ENCODE measurements at regions not wholly inside any gene's neighbourhood (a gene's known extent, or its start where the extent isn't known, plus 50 kb on each side); places are given as distances from the start of the nearest gene placed in this dataset.

- 86% methylated on average over 1 of the region's 1 CpG for WGBS
Observed at GRCh38 chr7:130946114-130946513, 212.1 kb upstream of the KLF14 start.

GRCh38 chr7:130947792-130948580, 214.0 kb upstream of the KLF14 start:
- 94% methylated on average over 6 of the region's 6 CpGs for WGBS
- Histone ChIP-seq H3K27ac (replicated peaks in 1 of 4) (no peak overlapping the region), H3K9me3 (no peaks in the 10 kb centered on the region), H3K27me3 (no peaks in the 10 kb centered on the region), H3K4me1 (peaks cover 35 to 85% (median 73%) of the 10 kb centered on the region in 4 donors), H3K4me3 (no peak overlapping the region), H3K36me3 (peaks cover 0 to 52% (median 16%) of the 10 kb centered on the region in 4 donors)
- intact Hi-C loops (cut with DNase I), result no loop called here
- no peak for DNase-seq (ENCODE audit: extremely low spot score)
- TF ChIP-seq POLR2A (IDR thresholded peaks at IDR 0.05; ENCODE audit: low read depth), result no peak
- no peak for TF ChIP-seq CTCF (IDR thresholded peaks at IDR 0.05)
- no peak for TF ChIP-seq POLR2AphosphoS5 (IDR thresholded peaks at IDR 0.05)
- no peak for TF ChIP-seq EP300 (IDR thresholded peaks at IDR 0.05)

More at GRCh38 chr7:130946114-130946513, 212.1 kb upstream of the KLF14 start:
- TF ChIP-seq POLR2A (IDR thresholded peaks at IDR 0.05; ENCODE audit: low read depth) (no peak), CTCF (IDR thresholded peaks at IDR 0.05) (no peak), EP300 (IDR thresholded peaks at IDR 0.05) (no peak)
- Histone ChIP-seq H3K9me3 (no peaks in the 10 kb centered on the region), H3K4me3 (no peak overlapping the region), H3K27me3 (no peaks in the 10 kb centered on the region), H3K27ac (replicated peaks in 1 of 4) (no peak overlapping the region), H3K4me1 (peaks cover 41 to 86% (median 76%) of the 10 kb centered on the region in 4 donors), H3K36me3 (peaks cover 0 to 33% (median 11%) of the 10 kb centered on the region in 4 donors)
- no peak for DNase-seq (ENCODE audit: extremely low spot score)
- intact Hi-C loops (cut with DNase I), result no loop called here

GRCh38 chr7:130948822-130949221, 214.8 kb upstream of the KLF14 start:
- peaks cover 0 to 53% (median 16%) of the 10 kb centered on the region in 4 donors for H3K36me3 ChIP-seq
- intact Hi-C loops (cut with DNase I), result no loop called here
- no peaks in the 10 kb centered on the region for H3K27me3 ChIP-seq
- H3K4me3 ChIP-seq, result no peak overlapping the region
- 86% methylated on average over 1 of the region's 1 CpG for WGBS
- TF ChIP-seq EP300 (IDR thresholded peaks at IDR 0.05) (no peak), POLR2AphosphoS5 (IDR thresholded peaks at IDR 0.05) (no peak), CTCF (IDR thresholded peaks at IDR 0.05) (no peak), POLR2A (IDR thresholded peaks at IDR 0.05; ENCODE audit: low read depth) (no peak)
- DNase-seq (ENCODE audit: extremely low spot score), result no peak
- H3K4me1 ChIP-seq, result peaks cover 32 to 79% (median 68%) of the 10 kb centered on the region in 4 donors
- no peak overlapping the region for H3K27ac ChIP-seq (replicated peaks in 1 of 4)
- no peaks in the 10 kb centered on the region for H3K9me3 ChIP-seq

- no peak for DNase-seq (ENCODE audit: extremely low spot score)
- H3K36me3 ChIP-seq, result peaks cover 0 to 52% (median 16%) of the 10 kb centered on the region in 4 donors
- H3K27me3 ChIP-seq, result no peaks in the 10 kb centered on the region
- H3K4me1 ChIP-seq, result peaks cover 27 to 72% (median 63%) of the 10 kb centered on the region in 4 donors
- WGBS, result 100% methylated on average over 2 of the region's 2 CpGs
- TF ChIP-seq POLR2A (IDR thresholded peaks at IDR 0.05; ENCODE audit: low read depth) (no peak), POLR2AphosphoS5 (IDR thresholded peaks at IDR 0.05) (no peak), CTCF (IDR thresholded peaks at IDR 0.05) (no peak)
- intact Hi-C loops (cut with DNase I), result no loop called here
- H3K4me3 ChIP-seq, result no peak overlapping the region
- no peaks in the 10 kb centered on the region for H3K9me3 ChIP-seq
- no peak overlapping the region for H3K27ac ChIP-seq (replicated peaks in 1 of 4)
Observed at GRCh38 chr7:130949550-130949949, 215.5 kb upstream of the KLF14 start.

Measured in esophagus muscularis mucosa (tissue), 4 donors.